Testis (tissue), 2 donors: ENCODE measurements at regions not wholly inside any gene's neighbourhood (a gene's known extent, or its start where the extent isn't known, plus 50 kb on each side); places are given as distances from the start of the nearest gene placed in this dataset.

Source experiments
- CTCF ChIP-seq, 3 experiments: fragments of 450-650 bp in 2 of 3; fragments of 200-600 bp in 1 of 3; sonication (generic) in 1 of 3; IDR thresholded peaks; one replicate each; pipeline ENCODE4 v1.5.1; 2016 to 2019; ENCODE audit warnings: antibody characterized with exemption in 3 of 3, mild to moderate bottlenecking in 2 of 3, moderate library complexity in 1 of 3
- POLR2A ChIP-seq: fragments of 450-650 bp; IDR thresholded peaks from one replicate; pipeline ENCODE4 v1.6.1; 2017; ENCODE audit warnings: antibody characterized with exemption, mild to moderate bottlenecking, moderate library complexity

GRCh38 chr5:153096381-153096780 lies 394.1 kb upstream of the GRIA1 start:
- no peak for TF ChIP-seq CTCF (IDR thresholded peaks at IDR 0.05)
- TF ChIP-seq POLR2A, result no peak
